HG02571 (cell line): ENCODE measurements at regions not wholly inside any gene's neighbourhood (a gene's known extent, or its start where the extent isn't known, plus 50 kb on each side); places are given as distances from the start of the nearest gene placed in this dataset.
"Not testable (repeated sequence)": the region's sequence is repeated elsewhere in the genome, so short reads cannot be mapped to it uniquely, and the experiment has no call there.

Source experiments
- ATAC-seq: cut with Tn5 transposase; IDR thresholded peaks from one replicate; pipeline ENCODE4 v1.9.1; 2021; ENCODE audit warnings: mild to moderate bottlenecking, moderate library complexity; ENCODE audit not compliant: unreplicated experiment

DNA sequence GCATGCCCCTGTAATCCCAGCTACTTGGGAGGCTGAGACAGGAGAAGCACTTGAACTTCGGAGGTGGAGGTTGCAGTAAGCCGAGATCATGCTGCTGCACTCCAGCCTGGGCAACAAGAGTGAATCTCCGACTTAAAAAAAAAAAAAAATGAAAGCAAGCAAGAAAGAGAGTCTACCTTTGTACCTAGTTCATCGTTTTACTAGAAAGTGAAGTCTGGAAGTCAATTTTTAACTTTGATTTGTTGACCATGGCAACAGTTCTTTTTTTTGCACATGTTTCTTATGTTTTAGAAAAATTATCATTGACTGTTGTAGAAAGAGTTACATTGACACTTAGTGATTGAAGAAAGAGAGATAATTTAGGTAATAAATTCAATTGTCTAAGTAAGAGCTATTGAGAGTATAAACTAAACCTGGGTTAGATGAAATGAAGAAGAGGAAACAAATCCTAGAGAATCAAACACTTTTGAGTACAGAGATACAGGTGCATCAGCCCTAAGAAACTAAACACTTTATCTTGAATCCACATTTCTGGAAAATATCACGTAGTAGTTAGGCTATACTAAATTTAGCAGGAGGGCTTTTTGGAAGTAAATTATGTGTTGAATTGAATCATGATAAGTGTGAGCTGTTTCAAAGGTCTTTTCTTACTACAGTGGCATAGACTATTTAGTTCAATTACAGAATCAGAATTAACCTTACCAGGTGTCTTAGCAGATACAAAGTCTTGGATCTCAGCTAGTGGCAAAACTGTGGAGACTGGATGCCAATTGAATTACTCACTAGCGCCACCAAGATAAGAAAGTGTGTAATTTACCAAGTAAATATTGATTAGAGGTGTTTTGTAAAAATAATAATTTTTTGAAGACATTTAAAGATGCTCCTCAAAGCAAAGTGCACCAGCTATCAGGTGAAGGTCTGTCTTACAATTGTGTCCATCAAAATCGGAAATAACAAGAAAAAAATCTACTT, 303.4 kb upstream of the NRXN1 start:
- ATAC-seq: no peak

DNA sequence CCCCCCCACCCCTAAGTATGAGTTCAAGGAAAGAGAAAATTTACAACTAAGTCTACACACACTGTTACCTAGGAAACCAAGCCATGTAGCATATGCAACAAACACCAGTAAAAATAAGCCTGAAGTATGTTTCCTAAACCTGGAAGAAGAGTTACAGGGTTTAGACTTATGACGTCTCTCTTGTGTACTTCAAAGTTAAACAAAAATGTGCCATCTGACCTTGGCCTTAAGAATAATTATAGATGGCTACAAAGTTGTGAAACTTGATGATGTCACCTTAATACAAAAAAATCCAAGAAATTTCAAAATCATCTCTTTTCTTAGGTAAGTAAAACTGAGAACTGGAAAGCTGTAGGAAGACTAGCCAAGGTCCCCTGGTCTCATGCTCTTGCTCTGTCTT, 297.6 kb upstream of the NRXN1 start:
- ATAC-seq: no peak

DNA sequence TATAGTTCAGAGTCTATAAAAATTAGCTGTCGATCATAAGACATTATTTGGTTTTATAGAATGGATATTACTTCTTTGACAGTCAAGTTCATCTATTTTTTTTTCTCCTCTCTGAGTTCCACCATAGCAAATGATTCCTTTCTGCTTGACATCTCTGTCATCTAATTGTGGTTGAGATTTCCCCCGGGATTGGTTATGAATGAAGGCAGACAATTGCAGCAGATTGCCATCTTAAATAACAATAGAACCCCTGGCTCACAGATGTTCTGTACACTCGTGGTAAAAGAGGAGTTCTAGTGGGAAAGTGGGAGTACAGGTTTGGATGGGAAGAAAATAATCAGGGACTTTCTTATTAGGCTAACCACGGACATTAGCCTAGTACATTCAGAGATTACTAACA, 292.1 kb upstream of the NRXN1 start:
- ATAC-seq: no peak

- ATAC-seq: no peak
These were observed 290.7 kb upstream of the NRXN1 start for GRCh38 chr2:51322613-51323012.

DNA sequence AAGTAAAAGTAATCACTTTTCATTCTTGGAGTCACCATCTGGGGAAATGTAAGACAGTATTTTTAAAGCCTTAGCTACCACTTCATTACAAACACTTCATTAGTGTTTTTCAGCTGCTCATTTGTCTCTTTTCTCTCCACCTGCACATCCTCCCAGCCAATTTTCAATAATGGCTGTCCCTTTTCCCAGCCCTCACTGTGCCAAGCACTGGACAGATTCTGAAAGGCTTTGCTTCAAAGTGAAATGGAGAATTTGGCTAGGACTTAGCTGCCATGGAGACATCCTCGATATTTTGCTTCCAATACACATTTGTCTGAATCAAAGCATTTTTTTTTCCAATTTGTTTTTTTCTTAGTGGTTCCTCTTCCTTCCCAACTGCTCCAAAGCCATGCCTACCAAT, 272.4 kb upstream of the NRXN1 start:
- ATAC-seq: no peak

DNA sequence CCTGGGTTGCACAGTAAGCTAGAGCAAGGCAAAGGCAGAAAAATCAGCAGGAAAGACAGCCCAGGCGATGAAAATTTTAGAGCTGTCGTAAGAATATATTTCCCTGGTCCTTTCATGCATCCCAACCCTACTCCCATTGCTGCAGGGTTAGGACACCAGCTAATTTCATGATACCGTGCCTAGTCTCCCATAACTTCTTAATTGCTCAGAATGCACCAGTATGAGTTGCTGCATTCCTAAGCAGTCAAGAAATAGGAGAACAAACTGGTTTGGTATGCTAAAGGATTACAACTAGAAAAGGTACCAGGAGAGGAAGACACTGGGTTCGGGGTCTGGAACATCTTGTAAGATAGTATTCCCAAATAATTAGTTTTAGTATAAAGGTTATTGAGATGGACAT, 269.4 kb upstream of the NRXN1 start:
- no peak for ATAC-seq

GRCh38 chr2:51299370-51299769, 267.4 kb upstream of the NRXN1 start:
- no peak for ATAC-seq

DNA sequence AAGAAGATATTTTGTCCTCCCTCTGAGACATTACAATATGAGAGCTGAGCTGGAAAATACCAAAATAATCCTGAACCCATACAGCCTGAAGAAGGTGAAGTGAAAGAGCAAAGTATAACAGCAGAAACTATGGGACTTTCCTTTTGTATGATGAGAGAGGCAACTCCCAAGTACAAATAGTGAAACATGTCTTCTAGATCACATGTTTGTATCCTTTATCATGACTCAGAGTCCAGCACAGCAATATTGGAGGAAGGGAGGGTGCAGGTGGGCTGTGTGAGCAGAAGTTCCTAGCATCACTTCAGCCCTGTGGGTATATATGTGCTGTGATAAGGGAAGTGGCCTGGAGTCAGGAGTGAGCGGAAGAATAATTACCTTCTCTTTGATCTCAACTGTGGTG, 265.6 kb upstream of the NRXN1 start:
- no peak for ATAC-seq

GRCh38 chr2:51293566-51294200, 261.8 kb upstream of the NRXN1 start:
- ATAC-seq: no peak

DNA sequence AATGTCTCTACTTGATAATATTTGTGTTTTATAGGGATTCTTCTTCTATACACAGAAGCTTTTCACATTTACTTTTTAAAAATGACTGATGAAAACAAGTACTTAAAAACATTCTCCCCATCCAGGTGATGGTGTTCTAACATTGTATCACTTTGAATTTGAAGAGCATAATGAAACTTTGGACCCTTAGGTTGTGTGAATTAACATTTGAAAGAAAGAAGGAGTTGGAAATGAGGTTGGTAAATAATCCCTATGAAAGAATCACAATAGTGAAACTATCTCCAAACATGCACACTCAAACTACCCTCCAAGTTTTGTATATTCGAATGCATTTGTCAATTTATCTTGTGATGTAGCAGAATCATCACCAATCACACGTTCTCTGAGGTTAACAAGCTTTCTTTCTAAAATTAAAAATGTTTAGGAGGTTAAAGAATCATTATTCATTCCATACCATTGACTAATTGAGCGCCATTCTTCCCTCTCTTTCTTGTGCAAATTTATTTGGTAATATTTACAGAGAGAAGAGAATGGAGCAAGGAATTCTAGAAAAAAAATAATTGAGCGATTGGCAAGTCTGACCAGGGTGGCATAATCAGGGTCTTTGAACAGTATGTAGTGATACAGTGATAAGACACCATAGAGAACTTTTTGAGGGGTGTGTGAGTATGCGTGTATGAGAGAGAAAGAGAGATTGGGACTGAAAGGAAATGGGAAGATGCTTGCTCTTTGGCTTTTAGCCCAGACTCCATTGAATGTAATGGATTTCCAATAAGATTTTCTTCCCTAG, 260.0 kb upstream of the NRXN1 start:
- no peak for ATAC-seq

GRCh38 chr2:51290725-51291124, 258.8 kb upstream of the NRXN1 start:
- no peak for ATAC-seq

DNA sequence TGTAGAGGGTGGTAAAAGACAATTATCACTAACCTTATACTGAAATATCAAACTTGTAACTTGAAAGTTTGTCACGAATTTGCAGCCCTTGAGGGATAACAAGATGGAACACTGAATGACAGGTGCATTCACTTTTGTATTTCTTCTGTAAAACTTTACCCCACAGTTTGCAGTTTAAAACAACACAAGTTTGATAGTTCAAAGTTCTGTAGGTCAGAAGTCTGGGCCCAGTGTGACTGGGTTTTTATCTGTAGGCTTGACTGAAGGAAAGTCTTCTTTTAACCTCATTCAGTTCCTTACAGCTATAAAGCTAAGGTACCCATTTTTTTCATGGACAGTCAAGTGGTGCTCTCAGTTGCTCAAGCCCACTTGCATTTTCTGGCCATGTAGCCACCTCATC, 257.1 kb upstream of the NRXN1 start:
- ATAC-seq: no peak

DNA sequence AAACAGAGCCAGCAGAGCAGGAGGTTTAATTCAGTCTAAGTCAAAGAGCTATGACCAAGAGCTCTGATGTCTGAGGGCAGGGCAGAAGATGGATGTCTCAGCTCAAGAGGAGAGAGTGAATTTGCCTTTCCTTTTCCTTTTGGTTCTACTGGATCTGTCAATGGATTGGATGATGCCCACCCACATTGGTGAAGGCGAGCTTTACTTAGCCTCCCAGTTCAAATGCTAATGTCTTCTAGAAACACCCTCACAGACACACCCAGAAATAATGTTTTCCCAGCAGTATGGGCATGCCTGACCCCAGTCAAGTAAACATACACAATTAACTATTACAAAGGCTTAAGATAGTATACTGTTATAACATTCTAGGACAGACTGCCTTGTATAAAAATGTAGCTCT, 236.3 kb upstream of the NRXN1 start:
- no peak for ATAC-seq

GRCh38 chr2:51265539-51265938, 233.6 kb upstream of the NRXN1 start:
- no peak for ATAC-seq

GRCh38 chr2:51263951-51264350, 232.0 kb upstream of the NRXN1 start:
- ATAC-seq: no peak

- ATAC-seq: not testable (repeated sequence)
These were observed 231.2 kb upstream of the NRXN1 start for GRCh38 chr2:51263101-51263500.

DNA sequence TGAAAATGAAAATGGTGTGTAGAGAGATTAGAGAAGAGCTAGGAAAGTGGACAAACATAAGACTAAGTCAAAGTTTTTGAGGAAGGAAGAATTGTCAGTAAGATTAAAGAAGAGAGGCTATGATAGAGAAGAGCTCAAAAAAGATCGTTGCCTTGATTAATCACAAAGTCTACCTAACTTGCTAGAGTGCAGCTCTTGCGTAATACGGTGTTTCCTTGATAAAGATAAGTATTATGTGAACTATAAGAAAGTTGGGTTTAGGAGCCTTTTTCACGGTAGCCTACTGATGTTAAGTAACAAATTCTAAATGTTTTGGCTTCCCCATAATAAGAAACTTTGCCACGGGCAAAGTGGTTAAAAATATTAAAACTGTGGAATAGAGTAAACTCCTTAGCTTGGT, 226.4 kb upstream of the NRXN1 start:
- no peak for ATAC-seq

GRCh38 chr2:51256736-51257135, 224.8 kb upstream of the NRXN1 start:
- ATAC-seq: no peak

DNA sequence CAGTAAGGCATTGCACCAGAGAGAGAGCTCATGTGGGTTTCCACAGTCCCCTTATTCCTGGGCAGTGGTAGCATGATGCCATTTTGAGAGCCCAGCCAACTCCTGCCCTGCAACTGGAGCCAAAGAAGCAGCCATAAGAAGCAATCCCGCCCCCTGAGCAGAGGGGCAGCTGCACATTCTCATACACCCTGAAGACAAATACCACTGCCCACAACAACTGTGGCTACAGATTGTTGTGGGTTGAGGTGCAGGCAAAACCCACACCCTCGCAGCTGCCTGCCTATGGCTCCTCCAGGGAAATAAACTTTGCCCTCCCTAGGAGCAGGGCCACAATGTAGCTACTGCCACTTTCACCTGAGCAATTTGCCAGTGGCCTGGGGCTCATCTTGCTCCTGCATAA, 219.4 kb upstream of the NRXN1 start:
- ATAC-seq: no peak

DNA sequence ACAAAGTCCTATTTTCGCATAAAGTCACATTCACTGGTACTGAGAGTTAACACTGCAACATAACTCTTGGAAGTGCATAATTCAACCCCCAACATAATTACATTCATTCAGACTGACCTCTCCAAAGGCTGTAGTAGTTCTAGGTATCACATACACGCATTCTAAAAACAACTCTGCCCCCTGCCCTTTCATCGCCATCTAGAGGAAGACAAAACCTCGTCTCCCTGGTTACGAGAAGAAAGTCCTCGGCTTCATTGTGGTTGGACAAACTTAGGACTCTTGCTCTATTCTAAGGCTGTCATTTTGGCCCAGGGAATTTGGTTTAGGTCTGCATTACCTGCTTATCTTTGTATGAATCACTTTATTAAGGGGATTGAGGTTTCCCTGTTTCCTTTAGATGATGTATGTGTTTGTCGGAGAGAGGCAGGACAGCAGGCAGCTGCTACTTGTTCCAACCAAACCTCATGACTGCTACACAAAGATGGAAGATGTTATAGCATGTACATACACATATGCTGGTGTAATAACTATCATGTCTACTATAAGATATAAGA, 215.4 kb upstream of the NRXN1 start:
- no peak for ATAC-seq

GRCh38 chr2:51243892-51244535, 212.1 kb upstream of the NRXN1 start:
- no peak for ATAC-seq
